ENCODE measurements at regions not wholly inside any gene's neighbourhood (a gene's known extent, or its start where the extent isn't known, plus 50 kb on each side); places are given as distances from the start of the nearest gene placed in this dataset.
"Not testable (repeated sequence)": the region's sequence is repeated elsewhere in the genome, so short reads cannot be mapped to it uniquely, and the experiment has no call there.

GRCh38 chr7:131943646-131944045 lies 387.2 kb upstream of the PODXL start:
- DNase-seq (ENCODE audit: low spot score) = no peak
- ChIA-PET POLR2A (ENCODE audit: low non-redundant PET) (no interaction called here), CTCF (interaction anchor here (0.5 to 0.8 kb wide), 2 partner anchors 653 to 1395 kb away, joined by 3 to 4 read pairs; no protein-coding TSS in a partner anchor)
- H3K27ac ChIP-seq = no peak overlapping the region
- TF ChIP-seq, protein P1, sequence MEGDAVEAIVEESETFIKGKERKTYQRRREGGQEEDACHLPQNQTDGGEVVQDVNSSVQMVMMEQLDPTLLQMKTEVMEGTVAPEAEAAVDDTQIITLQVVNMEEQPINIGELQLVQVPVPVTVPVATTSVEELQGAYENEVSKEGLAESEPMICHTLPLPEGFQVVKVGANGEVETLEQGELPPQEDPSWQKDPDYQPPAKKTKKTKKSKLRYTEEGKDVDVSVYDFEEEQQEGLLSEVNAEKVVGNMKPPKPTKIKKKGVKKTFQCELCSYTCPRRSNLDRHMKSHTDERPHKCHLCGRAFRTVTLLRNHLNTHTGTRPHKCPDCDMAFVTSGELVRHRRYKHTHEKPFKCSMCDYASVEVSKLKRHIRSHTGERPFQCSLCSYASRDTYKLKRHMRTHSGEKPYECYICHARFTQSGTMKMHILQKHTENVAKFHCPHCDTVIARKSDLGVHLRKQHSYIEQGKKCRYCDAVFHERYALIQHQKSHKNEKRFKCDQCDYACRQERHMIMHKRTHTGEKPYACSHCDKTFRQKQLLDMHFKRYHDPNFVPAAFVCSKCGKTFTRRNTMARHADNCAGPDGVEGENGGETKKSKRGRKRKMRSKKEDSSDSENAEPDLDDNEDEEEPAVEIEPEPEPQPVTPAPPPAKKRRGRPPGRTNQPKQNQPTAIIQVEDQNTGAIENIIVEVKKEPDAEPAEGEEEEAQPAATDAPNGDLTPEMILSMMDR (conservative IDR thresholded peaks at IDR 0.05; ENCODE audit: low read depth) = no peak

GRCh38 chr7:131943211-131943610 lies 386.8 kb upstream of the PODXL start:
- no peak overlapping the region for H3K27ac ChIP-seq
- CTCF ChIA-PET = interaction anchor here (0.5 to 0.8 kb wide), 2 partner anchors 652 to 1396 kb away, joined by 3 to 4 read pairs; no protein-coding TSS in a partner anchor
- POLR2A ChIA-PET (ENCODE audit: low non-redundant PET) = no interaction called here
- TF ChIP-seq, protein P1 (conservative IDR thresholded peaks at IDR 0.05; ENCODE audit: low read depth) = no peak
- no peak for DNase-seq (ENCODE audit: low spot score)

DNA sequence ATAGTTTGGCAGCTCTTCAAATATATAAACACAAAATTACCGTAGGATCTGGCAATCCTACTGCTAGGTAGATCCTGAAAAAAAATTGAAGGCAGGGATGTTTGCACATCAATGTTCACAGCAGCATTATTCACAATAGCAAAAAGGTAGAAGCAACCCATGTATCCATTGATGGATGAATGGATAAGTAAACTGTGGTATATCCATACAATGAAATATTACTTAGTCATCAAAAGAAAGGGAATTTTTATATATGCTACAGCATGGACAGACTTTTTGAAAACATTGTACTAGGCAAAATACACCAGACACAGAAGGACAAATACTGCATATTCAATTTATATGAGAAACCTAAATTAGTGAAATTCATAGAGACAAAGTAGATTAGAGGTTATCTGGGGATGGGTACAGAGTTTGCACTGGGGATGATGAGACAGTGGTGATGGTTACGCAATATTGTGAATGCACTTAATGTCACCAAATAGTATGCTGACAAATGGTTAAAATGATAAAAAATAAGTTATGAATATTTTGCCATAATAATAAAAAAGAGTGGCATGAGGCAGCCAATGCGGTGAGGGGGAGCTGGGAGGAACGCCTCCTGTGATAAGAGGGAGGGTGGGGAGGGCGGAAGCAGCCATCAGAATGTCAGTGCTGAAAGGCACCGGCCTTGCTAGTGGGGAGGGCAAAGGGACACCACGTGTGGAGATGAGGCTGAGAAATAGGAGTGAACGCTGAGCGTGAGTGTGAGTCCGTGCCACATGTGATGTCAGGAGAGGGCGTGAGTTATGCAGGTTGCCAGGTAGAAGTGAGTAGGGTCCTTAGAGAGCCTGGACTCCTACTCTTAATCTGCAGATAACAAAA lies 386.1 kb upstream of the PODXL start:
- no peak overlapping the region for H3K27ac ChIP-seq
- DNase-seq (ENCODE audit: low spot score) = no peak
- TF ChIP-seq, protein P1 (conservative IDR thresholded peaks at IDR 0.05; ENCODE audit: low read depth) = no peak
- POLR2A ChIA-PET (ENCODE audit: low non-redundant PET) = no interaction called here
- CTCF ChIA-PET = no interaction called here

GRCh38 chr7:131941291-131941690 lies 384.9 kb upstream of the PODXL start:
- no peak for DNase-seq (ENCODE audit: low spot score)
- ChIA-PET CTCF (no interaction called here), POLR2A (ENCODE audit: low non-redundant PET) (no interaction called here)
- TF ChIP-seq, protein P1 (conservative IDR thresholded peaks at IDR 0.05; ENCODE audit: low read depth) = no peak
- H3K27ac ChIP-seq = no peak overlapping the region

DNA sequence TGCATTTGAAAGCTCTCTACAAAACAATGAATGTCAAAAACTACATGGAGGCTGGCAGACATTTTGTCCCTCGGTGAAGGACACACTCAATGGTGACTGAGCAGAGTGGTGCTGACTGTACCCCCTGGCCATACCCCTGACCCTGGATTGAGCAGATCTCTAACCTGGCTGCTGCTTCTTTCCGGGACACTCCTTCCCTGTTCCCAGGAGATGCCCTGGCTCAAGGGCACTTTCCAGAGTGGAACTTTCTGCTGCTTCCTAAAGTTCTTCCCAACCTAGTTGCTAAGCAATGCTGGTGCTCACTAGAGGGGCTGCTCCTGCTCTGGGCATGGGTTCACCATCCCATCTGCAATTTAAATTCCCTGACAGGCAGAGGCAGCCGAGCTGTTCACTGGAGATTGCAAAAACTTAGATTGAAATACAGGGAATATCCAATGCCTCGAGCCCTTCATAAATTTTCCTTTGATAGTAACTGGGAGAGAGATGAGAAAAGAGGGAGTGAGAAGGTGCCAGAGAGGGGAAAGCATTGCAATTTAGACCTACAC lies 384.3 kb upstream of the PODXL start:
- POLR2A ChIA-PET (ENCODE audit: low non-redundant PET) = no interaction called here
- H3K27ac ChIP-seq = no peak overlapping the region
- CTCF ChIA-PET = no interaction called here
- TF ChIP-seq, protein P1 (conservative IDR thresholded peaks at IDR 0.05; ENCODE audit: low read depth) = no peak
- no peak for DNase-seq (ENCODE audit: low spot score)

DNA sequence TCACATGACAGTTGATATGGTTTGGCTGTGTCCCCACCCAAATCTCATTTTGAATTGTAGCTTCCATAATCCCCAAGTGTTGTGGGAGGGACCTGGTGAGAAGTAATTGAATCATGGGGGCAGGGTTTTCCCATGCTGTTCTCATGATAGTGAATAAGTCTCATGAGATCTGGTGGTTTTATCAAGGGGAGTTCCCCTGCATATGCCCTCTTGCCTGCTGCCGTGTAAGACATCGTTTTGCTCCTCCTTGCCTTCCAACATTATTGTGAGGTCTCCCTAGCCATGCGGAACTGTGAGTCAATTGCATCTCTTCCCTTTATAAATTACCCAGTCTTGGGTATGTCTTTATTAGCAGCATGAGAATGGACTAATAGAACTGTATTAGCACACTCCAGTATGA lies 382.4 kb upstream of the PODXL start:
- DNase-seq (ENCODE audit: low spot score); POLR2A ChIA-PET (ENCODE audit: low non-redundant PET); H3K27ac ChIP-seq: not testable (repeated sequence)
- CTCF ChIA-PET = interaction anchor here (0.6 kb wide), 1 partner anchor 1175 kb away, joined by 3 read pairs; no protein-coding TSS in a partner anchor

- DNase-seq (ENCODE audit: low spot score) = no peak
- POLR2A ChIA-PET (ENCODE audit: low non-redundant PET) = no interaction called here
- CTCF ChIA-PET = no interaction called here
- TF ChIP-seq, protein P1 (conservative IDR thresholded peaks at IDR 0.05; ENCODE audit: low read depth) = no peak
- H3K27ac ChIP-seq = no peak overlapping the region
Measured at GRCh38 chr7:131937868-131938267, 381.4 kb upstream of the PODXL start.
